Bronchial epithelial cell (primary cell): ENCODE measurements at regions not wholly inside any gene's neighbourhood (a gene's known extent, or its start where the extent isn't known, plus 50 kb on each side); places are given as distances from the start of the nearest gene placed in this dataset.

Experiments
- DNase-seq: peaks from one replicate; pipeline ENCODE4 v3.0.0-alpha.2; 2010; ENCODE audit warnings: low read depth
- FAIRE-seq: peaks from 2 replicates; lab custom pipeline; 2011; peaks lifted over from hg19 to GRCh38; lab: Jason Lieb, UNC
- H3K27me3 ChIP-seq: 2 replicates; pipeline ENCODE4 v1.5.1; 2011; ENCODE audit warnings: low read length; ENCODE audit not compliant: control insufficient read depth, insufficient read depth
- H3K36me3 ChIP-seq: 2 replicates; pipeline ENCODE4 v1.5.1; 2011; ENCODE audit warnings: low read length; ENCODE audit not compliant: control insufficient read depth, insufficient read depth
- H3K4me3 ChIP-seq: 2 replicates; pipeline ENCODE4 v1.5.1; 2011; ENCODE audit warnings: mild to moderate bottlenecking, low read depth, low read length, control low read depth
- TF ChIP-seq, protein P1 (sequence below): IDR thresholded peaks from 2 replicates; pipeline ENCODE4 v1.5.1; 2011; ENCODE audit warnings: mild to moderate bottlenecking, moderate library complexity, low read length, control low read depth, inconsistent platforms; ENCODE audit not compliant: insufficient read depth, severe bottlenecking

- FAIRE-seq, result no peak
Measured at GRCh38 chr3:25218362-25218761, 209.7 kb upstream of the RARB start.

GRCh38 chr3:25226747-25227146 lies 201.3 kb upstream of the RARB start:
- TF ChIP-seq, protein P1, sequence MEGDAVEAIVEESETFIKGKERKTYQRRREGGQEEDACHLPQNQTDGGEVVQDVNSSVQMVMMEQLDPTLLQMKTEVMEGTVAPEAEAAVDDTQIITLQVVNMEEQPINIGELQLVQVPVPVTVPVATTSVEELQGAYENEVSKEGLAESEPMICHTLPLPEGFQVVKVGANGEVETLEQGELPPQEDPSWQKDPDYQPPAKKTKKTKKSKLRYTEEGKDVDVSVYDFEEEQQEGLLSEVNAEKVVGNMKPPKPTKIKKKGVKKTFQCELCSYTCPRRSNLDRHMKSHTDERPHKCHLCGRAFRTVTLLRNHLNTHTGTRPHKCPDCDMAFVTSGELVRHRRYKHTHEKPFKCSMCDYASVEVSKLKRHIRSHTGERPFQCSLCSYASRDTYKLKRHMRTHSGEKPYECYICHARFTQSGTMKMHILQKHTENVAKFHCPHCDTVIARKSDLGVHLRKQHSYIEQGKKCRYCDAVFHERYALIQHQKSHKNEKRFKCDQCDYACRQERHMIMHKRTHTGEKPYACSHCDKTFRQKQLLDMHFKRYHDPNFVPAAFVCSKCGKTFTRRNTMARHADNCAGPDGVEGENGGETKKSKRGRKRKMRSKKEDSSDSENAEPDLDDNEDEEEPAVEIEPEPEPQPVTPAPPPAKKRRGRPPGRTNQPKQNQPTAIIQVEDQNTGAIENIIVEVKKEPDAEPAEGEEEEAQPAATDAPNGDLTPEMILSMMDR, result no peak
- FAIRE-seq, result no peak
- no peaks in the 10 kb centered on the region for H3K27me3 ChIP-seq

More at GRCh38 chr3:25218362-25218761, 209.7 kb upstream of the RARB start:
- TF ChIP-seq, protein P1, result no peak
- Histone ChIP-seq H3K4me3 (no peak overlapping the region), H3K36me3 (no peaks in the 10 kb centered on the region), H3K27me3 (no peaks in the 10 kb centered on the region)
- DNase-seq, result no peak

GRCh38 chr3:25229586-25229985 lies 198.5 kb upstream of the RARB start:
- no peaks in the 10 kb centered on the region for H3K27me3 ChIP-seq
- TF ChIP-seq, protein P1, result no peak
- FAIRE-seq (no peak), DNase-seq (no peak)
- no peaks in the 10 kb centered on the region for H3K36me3 ChIP-seq
- H3K4me3 ChIP-seq, result no peak overlapping the region

More at GRCh38 chr3:25226747-25227146, 201.3 kb upstream of the RARB start:
- no peaks in the 10 kb centered on the region for H3K36me3 ChIP-seq
- no peak overlapping the region for H3K4me3 ChIP-seq
- DNase-seq, result no peak

DNA sequence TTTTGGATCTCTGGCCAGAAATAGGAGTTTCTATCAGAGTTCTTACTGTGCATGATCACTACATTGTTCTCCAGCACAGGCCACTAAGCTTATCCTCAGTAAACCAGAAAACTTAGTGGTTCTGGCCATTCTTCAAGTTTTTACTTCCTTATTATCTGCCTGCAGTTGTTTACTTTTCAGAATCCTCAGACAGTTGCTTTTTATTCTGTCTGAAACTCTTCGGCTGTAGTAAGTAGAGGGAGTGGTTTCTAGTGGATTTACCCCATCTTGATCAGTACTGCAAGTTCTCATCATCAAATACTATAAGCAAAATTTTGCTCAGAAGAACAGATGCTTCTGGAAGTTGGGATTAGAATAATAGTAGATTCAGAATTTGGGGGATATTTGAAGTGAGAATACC lies 193.0 kb upstream of the RARB start:
- no peaks in the 10 kb centered on the region for H3K27me3 ChIP-seq
- TF ChIP-seq, protein P1, result no peak
- H3K36me3 ChIP-seq, result no peaks in the 10 kb centered on the region
- no peak overlapping the region for H3K4me3 ChIP-seq
- DNase-seq, result no peak
- no peak for FAIRE-seq

DNA sequence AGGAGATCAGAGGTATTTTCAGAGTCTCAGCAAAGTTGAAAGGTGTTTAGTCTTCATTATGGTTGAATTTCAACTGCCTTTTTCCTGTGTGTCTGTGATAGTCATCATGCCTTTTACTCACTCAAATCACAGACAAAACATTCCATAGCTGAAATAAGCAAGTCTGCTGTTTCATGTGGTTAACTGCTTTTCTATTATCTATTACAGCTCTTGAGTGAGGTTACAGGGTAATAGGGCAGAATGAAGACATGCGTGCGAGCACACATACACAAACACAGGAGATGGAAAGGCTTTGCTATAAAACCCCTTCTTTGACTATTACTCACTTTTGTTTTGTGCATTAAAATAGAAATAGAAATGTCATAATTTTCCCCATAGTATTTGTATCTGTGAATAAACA lies 192.6 kb upstream of the RARB start:
- H3K36me3 ChIP-seq, result no peaks in the 10 kb centered on the region
- H3K27me3 ChIP-seq, result no peaks in the 10 kb centered on the region
- TF ChIP-seq, protein P1, result no peak
- no peak overlapping the region for H3K4me3 ChIP-seq
- no peak for DNase-seq
- no peak for FAIRE-seq

GRCh38 chr3:25237602-25238001 lies 190.5 kb upstream of the RARB start:
- Histone ChIP-seq H3K36me3 (no peaks in the 10 kb centered on the region), H3K4me3 (no peak overlapping the region), H3K27me3 (no peaks in the 10 kb centered on the region)
- no peak for FAIRE-seq
- TF ChIP-seq, protein P1, result no peak
- DNase-seq, result no peak
